ENCODE measurements at regions not wholly inside any gene's neighbourhood (a gene's known extent, or its start where the extent isn't known, plus 50 kb on each side); places are given as distances from the start of the nearest gene placed in this dataset.

DNA sequence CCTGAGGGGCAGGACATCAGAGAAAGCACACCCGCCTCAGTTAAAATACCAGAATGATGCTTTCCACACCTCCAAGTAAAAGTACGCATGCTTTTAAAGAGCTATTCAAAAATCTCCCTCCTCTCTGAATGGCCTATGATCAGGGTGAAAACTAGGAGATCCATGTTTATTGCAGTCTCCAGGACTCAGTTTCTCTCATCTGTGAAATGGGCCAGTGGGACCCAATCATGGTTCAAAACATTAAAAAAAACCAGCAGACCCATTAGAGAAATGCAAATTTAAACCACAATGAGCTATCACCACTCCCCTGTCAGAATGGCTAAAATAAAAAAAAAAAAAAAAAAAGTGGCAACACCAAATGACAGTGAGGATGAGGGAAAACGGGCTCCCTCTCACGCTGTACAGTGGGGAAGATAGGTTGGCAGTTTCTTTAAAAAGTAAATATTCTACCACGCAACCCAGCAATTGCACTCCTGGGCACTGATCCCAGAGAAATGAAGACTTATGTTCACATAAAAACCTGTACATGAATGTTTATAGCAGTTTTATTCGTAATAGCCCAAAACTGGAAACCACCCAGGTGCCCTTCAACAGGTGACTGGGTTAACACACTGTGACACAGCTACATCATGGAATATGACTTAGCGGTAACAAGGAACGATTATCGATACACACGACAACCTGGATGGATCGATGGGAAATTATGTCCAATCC, 242.7 kb downstream of the MN1 start:
- DNase-seq: no peak

DNA sequence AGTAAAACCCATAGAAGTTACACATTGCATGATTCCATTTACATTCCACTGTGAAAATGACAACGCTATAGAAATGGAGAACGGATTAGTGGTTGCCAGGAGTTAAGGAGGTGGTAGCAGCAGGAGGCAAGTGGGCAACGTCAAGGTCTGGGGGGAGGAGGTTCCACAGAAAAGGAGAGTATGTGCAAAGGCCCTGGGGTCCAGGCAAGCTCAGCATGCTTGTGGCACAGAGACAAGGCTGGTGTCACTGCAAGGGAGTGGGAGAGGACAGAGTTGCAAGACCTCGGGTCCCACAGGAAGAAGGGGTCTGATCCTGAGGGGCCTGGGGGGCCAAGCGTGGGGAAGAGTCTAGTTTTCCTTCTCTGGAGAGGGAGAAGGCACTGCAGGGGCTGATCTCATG, 240.8 kb downstream of the MN1 start:
- no peak for DNase-seq

DNA sequence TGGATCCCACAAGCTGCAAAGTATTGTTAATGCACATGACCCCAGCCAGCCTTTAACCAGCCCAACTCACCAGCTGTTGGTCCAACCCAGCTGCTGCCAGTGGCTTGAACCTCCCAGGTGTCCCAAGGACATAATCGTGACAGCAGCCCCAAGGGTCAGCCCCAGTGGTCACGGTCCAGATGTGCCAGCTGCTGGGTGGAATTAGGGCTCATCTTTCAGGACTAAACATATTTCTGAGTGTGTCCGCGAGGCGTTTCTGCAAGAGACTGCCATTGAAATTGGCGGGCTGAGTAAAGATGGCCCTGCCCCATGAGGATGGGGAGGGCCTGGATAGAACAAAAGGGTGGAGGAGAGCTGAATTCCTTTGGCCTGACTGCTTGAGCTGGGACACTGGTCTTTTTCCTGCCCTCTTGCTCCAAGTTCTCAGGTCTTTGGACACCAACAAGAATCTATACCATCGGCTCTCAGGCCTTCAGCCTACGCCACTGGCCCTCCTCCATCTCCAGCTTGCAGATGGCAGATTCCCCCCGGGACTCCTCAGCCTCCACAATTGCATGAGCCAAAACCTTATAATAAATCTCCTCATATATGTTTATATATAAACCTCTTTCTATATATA, 240.2 kb downstream of the MN1 start:
- DNase-seq: no peak

DNA sequence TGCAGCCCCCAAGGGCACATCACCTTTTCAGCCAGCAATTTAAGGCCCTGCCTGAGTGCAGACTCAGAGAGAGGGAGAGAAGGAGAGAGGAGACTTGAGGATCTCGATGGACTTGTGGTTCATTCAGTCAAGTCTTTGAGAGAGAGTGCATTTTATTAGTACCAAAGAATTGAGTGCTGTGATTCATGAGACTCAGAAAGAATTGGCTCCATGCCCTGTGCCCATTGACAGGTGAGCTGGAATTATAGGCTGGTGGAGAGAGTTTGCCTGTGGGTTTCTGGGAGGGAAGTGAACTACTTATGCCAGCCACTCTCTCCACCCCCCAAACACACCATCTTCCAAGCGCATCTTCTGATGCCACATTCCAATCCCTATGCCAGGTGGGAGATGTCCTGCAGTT, 236.8 kb downstream of the MN1 start:
- DNase-seq: no peak

DNA sequence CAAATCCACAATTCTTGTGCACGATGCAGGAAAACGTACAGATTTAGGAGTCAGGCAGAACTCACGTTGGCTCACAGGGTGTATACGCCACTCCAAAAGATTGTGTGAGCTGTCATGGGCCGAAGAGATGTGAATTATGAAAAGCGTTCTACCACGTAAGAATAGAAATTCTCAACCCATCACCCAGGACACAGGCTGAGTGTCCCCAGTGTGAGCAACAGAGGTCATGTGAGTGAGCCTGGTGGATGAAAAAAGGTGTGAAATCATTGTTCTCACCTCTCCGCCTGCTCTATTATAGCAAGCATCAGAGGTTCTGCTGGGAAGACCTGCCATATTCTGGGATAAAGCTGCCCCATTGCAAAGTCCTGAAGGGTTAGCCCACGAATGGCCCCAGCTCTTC, 235.0 kb downstream of the MN1 start:
- DNase-seq: no peak

DNA sequence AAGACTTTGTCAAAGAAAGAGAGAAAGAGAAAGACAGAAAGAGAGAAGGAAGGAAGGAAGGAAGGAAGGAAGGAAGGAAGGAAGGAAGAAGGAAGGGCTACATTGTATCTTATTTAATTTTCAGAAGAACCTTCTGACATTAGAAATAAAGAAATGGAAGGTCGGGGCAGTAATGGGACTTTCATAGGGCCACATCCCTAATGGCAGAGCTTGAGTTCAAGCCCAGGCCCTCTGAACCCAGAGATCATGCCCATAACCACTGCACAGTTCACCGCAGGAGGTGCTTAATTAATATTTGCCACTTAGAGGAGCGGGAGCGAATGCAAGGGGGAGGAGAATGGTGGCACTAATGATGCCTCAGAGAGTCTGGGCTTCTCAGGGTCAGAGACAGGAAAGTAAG, 233.3 kb downstream of the MN1 start:
- no peak for DNase-seq

DNA sequence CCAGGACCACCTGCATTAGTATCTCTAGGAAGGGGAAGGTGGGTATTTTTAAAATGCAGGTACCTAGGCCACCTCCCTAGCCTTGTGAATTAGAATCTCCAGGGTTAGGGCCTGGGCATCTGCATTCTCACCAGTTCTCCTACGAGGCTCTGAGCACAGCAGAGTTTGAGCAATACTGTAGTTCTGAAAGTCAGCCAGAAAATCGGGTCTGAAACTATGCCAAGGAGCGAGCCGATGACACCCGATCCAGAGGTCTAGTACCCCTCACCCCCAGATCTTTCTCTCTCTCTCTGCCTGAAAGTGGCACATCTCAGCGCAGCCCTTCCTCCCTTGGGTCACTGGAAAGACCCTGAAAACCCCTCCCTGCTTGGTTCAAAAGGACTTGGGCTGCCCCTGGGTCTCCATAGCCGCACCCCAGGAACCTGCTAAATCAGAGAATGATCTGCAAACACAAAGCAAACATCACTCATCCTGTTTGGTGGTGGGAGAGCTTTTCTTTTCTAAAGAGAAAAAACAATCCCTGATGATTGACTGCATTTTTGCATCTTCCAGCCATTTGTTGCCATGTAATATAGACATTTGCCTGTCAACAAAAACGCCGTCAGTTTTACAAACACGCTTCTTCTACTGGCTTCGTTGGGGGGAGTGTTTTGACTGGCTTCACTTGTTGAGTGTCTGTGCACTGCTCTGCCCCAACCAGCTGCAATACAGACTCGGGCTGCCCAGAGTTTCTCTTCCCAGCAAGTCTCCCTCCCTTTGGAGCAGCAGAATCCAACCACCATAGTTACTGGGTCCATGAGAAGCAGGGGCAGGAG, 229.9 kb downstream of the MN1 start:
- no peak for DNase-seq

DNA sequence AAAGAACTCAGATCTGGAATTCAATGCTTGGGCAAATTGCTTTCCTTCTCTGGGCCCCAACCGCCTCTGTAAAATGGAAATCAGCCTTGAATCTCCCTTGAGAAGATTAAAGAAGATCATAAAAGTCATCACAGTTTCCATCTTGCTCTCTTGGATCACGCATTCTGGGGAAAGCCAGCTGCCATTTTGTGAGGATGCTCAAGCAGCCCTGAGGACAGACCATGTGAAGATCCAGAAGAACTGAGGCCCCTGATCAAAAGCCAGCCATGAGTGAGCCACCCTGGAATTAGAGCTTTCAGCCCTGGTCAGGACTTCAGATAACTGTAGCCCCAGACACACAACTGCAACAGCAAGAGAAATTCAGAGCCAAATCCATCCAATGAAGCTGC, 229.3 kb downstream of the MN1 start:
- no peak for DNase-seq

DNA sequence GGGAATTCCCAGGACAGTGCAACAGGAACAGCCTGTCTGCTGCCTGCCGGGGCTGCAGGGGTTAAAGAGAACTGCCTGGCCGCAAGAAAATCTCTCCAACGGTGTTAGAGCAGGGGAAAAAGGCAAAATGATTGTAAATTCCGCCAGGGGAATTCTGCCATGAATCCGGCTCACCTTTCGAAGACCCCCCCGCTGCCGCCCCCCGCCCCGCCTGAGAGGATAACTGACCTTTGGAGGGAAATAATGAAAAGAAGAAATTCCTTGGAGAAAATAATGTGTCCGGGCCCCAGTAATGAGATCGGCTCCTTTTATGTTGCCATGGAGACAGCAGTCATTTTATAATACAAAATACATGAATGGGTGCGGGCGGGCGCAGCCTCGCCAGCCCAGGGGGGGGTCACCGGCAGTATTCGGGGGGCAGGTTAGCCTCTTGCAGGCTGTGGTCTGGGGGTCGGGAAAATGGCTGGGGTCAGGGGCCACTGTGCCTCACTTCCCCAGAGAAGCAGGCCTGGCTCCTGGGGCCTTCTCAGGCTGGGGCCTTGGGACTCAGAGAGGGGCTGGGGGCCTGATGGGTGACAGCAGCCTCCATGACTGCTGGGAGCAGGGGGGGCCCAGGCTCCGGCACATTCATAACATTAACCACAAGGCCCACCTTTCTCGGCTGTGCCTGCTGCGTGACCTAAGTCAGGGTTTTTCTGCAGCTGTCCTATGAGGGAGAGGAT, 228.1 kb downstream of the MN1 start:
- DNase-seq: no peak

DNA sequence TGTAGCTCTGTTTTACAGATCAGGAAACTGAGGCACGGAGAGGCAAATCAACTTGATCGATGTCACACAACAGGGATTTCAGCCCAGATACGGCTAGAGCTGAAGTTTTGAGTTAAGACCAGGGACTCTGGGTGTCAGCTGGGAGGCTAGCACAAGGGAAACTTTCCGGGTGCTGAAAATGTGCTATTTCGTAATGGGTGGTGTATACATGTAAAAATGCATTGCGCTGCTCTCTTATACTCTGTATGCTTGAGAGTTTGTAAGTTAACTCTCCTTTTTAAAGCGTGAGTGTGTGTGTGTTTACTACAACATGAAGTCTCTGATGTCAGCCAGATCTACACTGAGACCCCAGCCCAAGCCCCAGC, 227.6 kb downstream of the MN1 start:
- no peak for DNase-seq

DNA sequence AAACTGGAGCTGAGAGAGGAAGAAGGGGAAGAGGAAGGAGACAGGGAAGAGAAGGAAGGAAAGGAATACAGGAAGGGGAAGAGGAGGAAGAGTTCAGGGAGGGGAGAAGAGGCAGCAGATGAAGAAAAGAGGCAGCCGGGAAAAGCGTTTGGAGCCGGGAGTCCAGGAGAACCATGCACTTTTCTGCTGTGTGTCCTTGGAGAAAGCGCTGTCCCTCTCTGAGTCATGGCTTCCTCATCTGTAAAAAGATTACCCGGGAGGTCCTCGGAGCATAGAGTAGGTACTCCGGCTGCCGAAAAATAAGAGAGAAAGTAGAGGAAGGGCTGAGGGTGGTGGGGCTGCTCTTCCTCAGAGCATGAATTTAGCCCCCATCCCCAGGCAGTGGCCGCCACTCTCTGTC, 226.9 kb downstream of the MN1 start:
- no peak for DNase-seq

DNA sequence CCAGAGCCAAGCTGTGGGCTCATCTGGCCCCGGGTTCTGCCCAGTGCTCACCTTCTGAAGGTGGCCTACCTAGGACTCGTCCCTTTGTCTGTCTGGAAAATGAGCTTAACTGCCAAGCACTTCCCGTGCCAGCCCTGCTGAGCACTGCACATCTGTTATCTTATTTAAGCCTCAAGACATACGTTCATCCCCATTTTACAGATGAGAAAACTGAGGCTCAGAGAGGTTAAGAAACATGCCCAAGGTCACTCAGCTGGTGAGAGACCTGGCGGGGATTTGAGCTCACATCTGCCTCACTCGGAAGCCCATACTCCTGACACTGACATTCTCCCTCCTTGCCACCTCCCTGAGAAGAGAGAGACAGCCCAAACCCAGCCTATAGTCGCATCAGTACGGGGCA, 226.2 kb downstream of the MN1 start:
- no peak for DNase-seq

DNA sequence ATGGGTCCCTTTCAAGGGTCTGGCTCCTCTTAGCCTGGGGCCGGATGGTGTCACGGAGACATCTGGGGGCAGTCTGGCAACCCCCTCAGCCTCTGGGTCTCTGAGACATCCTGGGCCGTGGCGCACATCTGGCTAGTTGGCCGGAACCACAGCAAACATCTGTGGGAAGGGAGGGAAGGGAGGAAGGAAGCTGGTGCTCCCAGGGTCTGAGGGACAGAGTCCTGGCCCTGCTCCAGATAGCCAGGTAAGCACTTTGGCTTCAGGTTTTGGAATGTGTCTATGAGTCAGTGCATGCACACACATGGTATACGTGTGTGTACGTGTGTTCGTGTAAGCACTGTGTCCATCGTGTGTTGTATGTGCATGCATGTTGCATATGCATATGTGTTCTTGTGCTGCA, 225.1 kb downstream of the MN1 start:
- no peak for DNase-seq

DNA sequence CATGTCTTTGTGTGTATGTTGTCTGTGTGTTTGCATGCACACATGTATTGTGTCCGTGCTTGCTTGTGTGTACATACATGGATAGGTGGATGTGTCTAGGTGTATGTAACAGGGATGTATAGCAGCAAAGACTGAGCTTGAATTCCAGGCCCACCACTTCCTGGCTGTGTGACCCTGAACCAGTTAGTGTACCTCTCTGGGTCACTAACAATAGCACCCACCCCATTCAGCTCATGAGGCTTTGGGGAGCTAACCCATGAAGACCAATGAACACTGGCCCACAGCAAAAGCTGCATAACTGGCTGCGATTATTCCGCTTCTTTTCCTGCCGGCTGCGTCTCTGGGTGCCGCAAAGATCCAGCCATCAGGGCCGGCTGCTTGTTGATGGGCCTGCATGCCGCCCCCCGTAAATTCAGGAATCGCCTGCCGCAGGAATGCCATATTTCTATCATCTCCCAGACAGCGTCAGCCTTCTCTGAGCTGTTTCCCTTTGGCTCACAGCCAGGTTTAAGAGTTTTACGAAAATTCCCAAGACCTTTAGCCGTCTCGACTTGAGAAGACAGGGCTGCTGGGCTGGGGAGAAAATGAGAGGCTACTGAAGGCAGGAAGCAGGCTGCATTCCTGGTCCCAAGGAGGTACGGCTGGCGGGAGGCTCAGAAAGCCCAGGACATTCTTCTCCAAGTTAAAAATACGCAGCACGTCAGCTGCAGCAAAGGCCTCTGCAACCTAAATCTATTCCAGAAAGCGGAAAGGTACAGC, 224.6 kb downstream of the MN1 start:
- no peak for DNase-seq

DNA sequence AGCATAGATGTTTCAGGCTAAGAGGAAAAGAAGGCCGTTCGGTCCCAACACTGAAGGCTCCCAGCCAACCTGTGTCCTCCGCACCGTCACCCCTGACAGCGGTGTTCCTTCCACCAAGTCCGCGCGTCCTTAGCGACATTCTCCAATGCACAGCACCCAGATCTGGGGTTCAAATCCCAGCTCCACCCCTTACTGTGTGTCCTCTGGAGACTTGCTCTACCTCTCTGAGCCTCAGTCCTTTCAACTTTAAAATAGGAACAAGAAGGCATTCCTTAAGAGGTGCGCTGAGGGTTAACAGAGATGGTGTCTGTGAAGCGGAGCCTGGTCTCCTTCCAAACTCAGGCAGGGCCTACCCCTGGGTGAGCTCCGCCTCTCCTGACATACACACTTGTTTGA, 224.0 kb downstream of the MN1 start:
- DNase-seq: no peak

DNA sequence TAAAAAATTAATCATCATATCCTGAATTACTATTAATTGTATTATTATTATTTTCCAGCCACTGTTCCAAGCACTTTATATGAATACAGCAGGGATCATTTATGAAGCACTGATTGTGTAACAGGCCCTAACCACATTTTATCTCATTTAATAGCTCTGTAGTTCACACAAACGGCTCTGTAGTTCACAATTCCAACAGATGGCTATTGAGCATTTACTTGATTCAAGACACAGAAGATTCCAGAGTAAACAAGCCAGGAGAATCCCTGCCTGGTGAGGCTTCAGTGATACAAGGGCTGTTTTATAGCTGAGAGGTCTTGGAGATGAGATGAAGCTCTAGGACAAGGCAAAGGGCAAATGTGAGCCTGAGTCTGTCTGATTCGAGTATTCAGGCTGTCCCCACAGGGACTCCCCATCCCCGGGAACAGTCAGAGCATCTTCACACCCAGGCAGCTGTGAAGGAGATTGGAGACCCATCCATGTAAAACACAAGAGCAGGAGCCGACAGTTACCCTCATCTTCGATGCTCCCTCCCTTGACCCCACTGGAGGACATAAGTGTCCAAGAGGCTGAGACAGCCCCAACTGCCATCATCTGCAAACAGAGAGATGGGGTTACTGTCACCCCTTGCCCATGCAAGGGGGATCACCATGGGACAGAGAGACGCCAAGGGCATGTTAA, 222.5 kb downstream of the MN1 start:
- no peak for DNase-seq

DNA sequence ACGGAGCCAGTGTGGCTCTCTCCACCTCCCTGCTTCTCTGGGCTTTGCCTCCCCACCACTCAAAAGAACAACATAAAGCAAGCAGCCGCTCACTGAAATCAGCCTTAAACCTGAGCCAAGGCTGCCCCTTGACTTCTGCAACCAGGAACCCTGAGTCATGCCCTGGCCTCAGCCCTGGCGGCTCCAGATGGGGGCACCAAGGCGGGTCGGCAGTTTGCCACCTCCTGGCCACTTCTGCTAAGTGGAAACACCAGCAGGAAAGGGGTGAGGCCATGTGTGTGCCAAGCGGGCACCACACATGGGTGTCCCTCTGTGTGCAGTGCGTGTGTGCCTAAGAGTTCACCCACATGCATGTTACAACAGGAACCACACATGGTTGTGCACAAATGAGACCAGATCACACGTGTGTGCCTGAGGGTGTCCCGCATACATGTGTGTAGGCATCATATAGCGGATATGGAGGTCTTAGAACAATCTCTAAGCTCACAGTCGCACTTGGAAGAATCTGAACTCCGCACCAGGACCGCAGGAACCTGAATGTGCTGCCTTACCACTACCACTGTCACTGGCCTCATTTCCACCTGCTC, 221.2 kb downstream of the MN1 start:
- no peak for DNase-seq

DNA sequence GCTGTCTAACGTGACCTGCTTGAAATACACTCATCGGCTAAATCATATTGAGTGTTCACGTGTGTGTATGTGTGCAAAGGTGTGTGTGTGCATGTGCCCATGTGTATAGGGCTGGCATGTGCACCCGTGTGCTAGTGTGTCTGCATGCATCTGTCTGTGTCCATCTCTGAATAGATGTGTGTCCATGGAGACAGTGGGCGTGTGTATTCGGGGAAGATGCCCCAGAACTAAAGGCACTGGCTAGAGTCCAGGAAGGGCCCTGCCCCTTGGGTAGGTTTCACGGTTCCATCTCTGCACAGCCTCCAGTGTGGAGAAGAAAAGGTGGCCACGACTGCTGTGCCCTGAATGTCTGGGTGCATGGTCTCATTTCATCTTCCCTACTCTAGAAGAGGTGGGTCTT, 220.3 kb downstream of the MN1 start:
- DNase-seq: no peak

DNA sequence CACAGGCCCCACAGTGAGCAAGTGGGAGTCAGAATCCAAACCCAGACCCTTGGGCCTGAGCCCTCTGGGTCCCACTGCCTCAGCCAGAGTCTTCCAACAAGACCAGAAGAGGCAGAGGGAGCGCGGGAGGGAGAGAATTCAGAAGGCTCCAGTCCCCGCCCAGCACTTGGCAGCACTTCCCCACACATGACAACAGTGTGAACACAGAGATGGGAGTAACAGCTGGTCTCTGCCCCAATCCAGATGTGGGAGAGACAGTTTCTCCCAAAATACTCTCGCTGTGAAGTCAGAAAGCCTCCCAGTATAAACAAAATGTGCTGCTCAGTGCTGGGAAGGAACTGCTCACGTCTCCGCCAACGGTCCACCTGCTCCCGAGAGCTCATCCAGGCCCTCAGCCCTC, 219.9 kb downstream of the MN1 start:
- DNase-seq: no peak

DNA sequence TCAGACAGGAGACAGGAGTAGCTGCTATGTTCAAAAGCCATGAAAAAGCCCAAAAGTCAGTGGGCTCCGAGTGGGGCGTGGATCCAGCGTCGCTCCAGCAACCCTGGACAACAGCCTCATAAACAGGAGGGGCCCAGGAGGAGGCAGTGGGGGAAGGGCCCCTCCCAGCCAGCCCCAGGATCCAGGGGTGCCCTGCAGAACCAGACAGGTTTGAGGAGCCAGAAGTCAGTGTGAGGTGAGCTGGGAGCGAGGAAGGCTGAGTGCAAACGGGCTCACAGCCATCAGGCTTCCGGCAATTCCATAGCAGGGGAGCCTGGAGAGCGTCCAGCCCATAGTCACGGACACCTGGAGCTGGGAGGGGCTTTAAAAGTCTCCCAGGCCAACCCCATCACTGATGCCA, 217.7 kb downstream of the MN1 start:
- DNase-seq: no peak

DNA sequence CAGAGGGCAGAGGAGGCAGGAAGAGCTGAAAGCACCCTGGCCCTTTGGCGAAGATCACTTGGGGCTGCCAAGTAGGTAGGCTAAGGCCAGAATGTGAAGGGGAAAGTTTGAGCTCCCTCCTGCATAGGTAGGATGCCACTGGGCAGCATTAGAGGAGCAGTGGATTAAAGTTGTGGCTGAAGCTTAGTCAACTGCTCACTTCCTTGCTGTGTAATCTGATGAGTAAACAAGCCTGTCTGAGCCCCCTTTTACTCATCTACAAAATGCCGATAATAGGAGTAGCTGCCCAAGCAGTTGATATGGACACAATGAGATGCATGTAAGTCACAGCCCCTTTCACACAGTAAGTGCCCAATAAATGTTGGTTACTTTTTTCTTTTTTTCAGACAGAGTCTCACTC, 216.4 kb downstream of the MN1 start:
- no peak for DNase-seq

DNA sequence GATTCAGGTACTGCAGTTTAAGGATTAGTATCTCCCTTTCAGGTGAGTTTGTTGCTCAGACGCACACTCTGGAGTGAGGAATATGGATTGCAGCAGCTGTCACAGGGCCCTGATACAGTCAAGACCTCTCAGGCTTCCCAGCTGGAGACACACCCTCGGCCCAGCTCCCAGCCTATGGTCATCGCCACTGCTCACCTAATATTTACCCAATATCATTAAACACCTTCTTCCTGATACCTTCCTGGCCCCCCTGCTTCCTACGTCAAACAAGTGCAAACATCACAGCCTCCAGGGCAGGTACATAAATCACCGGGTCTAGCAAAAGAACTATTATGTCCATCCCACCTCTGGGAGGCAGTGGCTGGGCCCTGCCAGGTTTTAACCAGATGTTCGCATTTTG, 213.3 kb downstream of the MN1 start:
- DNase-seq: no peak

Data from kidney glomerular epithelial cell (primary cell).